HepG2 (cell line): ENCODE measurements at regions not wholly inside any gene's neighbourhood (a gene's known extent, or its start where the extent isn't known, plus 50 kb on each side); places are given as distances from the start of the nearest gene placed in this dataset.

Source experiments
- ATAC-seq: fragments of 200-7000 bp; cut with Tn5 transposase; 3 replicates; pipeline ENCODE4 v1.9.1; 2020; ENCODE audit warnings: mild to moderate bottlenecking, moderate library complexity
- BruUV-seq: library from RNA; stranded (reverse); fragments of 400-500 nt; replicated peaks from 2 replicates; lab custom pipeline; 2021; lab: Mats Ljungman, UMichigan
- CTCF ChIA-PET: fragments of 300-600 bp; formaldehyde crosslinking; extraction: SDS; loops from one replicate; lab custom pipeline; 2021; ENCODE audit warnings: low total read pairs, inconsistent platforms, low intra/inter-chr PET ratio; lab: Yijun Ruan, JAX
- POLR2A ChIA-PET: fragments of 350-600 bp; sonication (Branson Sonifier 250); formaldehyde crosslinking; loops from one replicate; lab custom pipeline; 2020; ENCODE audit warnings: antibody characterized with exemption, inconsistent platforms; lab: Yijun Ruan, JAX
- DNase-seq: peaks from one replicate; pipeline ENCODE4 v3.0.0-alpha.2; 2015; ENCODE audit warnings: low spot score
- FAIRE-seq: peaks from 3 replicates; lab custom pipeline; 2011; peaks lifted over from hg19 to GRCh38; lab: Jason Lieb, UNC
- H2AFZ ChIP-seq: one replicate; pipeline ENCODE4 v1.6.1; 2011; ENCODE audit warnings: low read length, inconsistent platforms
- H3K27ac ChIP-seq: fragments of 300-600 bp; 3 replicates; pipeline ENCODE4 v1.8.0; 2011; ENCODE audit warnings: mixed run types, mild to moderate bottlenecking, mixed read lengths, low read length, inconsistent platforms; ENCODE audit not compliant: insufficient read depth; ENCODE audit errors: extremely low read length
- H3K27me3 ChIP-seq, 2 experiments: fragments of 200-600 bp in 1 of 2; 2 replicates in 1 of 2; 3 replicates in 1 of 2; pipeline versions ENCODE4 v1.6.0 to v1.8.0; 2011; ENCODE audit warnings: low read length in 2 of 2, mild to moderate bottlenecking in 2 of 2, moderate library complexity in 2 of 2, inconsistent platforms in 1 of 2; ENCODE audit not compliant: insufficient read depth in 2 of 2, control insufficient read depth in 1 of 2
- H3K36me3 ChIP-seq, 2 experiments: fragments of 200-600 bp in 1 of 2; replicated peaks in 1 of 2; 2 replicates in 1 of 2; 3 replicates in 1 of 2; pipeline versions ENCODE4 v1.5.1 to v1.8.0; 2011; ENCODE audit warnings: low read length in 2 of 2, inconsistent platforms in 1 of 2; ENCODE audit not compliant: insufficient read depth in 2 of 2, control insufficient read depth in 1 of 2
- H3K4me1 ChIP-seq: 2 replicates; pipeline ENCODE4 v1.5.1; 2012; ENCODE audit warnings: low read length, inconsistent platforms; ENCODE audit not compliant: insufficient read depth
- H3K4me2 ChIP-seq: 2 replicates; pipeline ENCODE4 v1.6.0; 2011; ENCODE audit warnings: low read depth, low read length, inconsistent platforms
- H3K4me3 ChIP-seq, 3 experiments: fragments of 200-600 bp in 1 of 3; sonication (generic), shearing (Covaris generic) in 1 of 3; replicated peaks in 1 of 3; 2 replicates each; pipeline ENCODE4 v1.5.1; 2011 to 2016; ENCODE audit warnings: low read length in 3 of 3, inconsistent platforms in 2 of 3, low read depth in 2 of 3, mild to moderate bottlenecking in 2 of 3, control low read depth in 1 of 3, mixed read lengths in 1 of 3; ENCODE audit not compliant: insufficient read depth in 1 of 3
- H3K79me2 ChIP-seq: one replicate; pipeline ENCODE4 v1.6.1; 2011; ENCODE audit warnings: low read length, inconsistent platforms; ENCODE audit not compliant: insufficient read depth
- H3K9ac ChIP-seq: 2 replicates; pipeline ENCODE4 v1.6.0; 2011; ENCODE audit warnings: mild to moderate bottlenecking, low read depth, low read length, inconsistent platforms; ENCODE audit not compliant: insufficient read depth
- H3K9me3 ChIP-seq: 2 replicates; pipeline ENCODE4 v1.5.1; 2012; ENCODE audit warnings: mild to moderate bottlenecking, low read length
- H4K20me1 ChIP-seq: 2 replicates; pipeline ENCODE4 v1.6.0; 2011; ENCODE audit warnings: inconsistent platforms, mild to moderate bottlenecking, low read length, moderate library complexity; ENCODE audit not compliant: insufficient read depth
- CBX1 ChIP-seq: IDR thresholded peaks from one replicate; pipeline ENCODE4 v1.6.1; 2016; ENCODE audit warnings: antibody characterized with exemption, low read depth
- CHD2 ChIP-seq: IDR thresholded peaks from 2 replicates; pipeline ENCODE4 v1.6.1; 2011; ENCODE audit warnings: low read depth, low read length, improper control_type of control experiment
- E2F1 ChIP-seq: sonication (generic); formaldehyde crosslinking; IDR thresholded peaks from 2 replicates; pipeline ENCODE4 v1.5.0; 2020; ENCODE audit warnings: missing genetic modification reagents
- EP300 ChIP-seq, 3 experiments: sonication (generic) in 1 of 3; formaldehyde crosslinking in 1 of 3; IDR thresholded peaks; 2 replicates each; pipeline versions ENCODE4 v1.5.1 to v1.6.1; 2011 to 2020; ENCODE audit warnings: low read depth in 2 of 3, low read length in 2 of 3, borderline replicate concordance in 1 of 3, improper control_type of control experiment in 1 of 3, mild to moderate bottlenecking in 1 of 3, missing genetic modification reagents in 1 of 3, moderate library complexity in 1 of 3
- NCOA2 ChIP-seq: sonication (generic); formaldehyde crosslinking; IDR thresholded peaks from 2 replicates; pipeline ENCODE4 v1.8.0; 2022; ENCODE audit warnings: inconsistent platforms
- PHF21A ChIP-seq: sonication (generic); formaldehyde crosslinking; IDR thresholded peaks from 2 replicates; pipeline ENCODE4 v1.5.0; 2020; ENCODE audit warnings: mild to moderate bottlenecking, missing genetic modification reagents
- POLR2G ChIP-seq: fragments of 200-400 bp; formaldehyde crosslinking; IDR thresholded peaks from 2 replicates; pipeline ENCODE4 v1.6.1; 2018; ENCODE audit warnings: mild to moderate bottlenecking, low read depth, low read length, moderate library complexity
- PRPF4 ChIP-seq: fragments of 200-400 bp; formaldehyde crosslinking; IDR thresholded peaks from 2 replicates; pipeline ENCODE4 v1.6.1; 2016; ENCODE audit warnings: low read length, low read depth; ENCODE audit not compliant: poor library complexity, severe bottlenecking
- RFX5 ChIP-seq: IDR thresholded peaks from 2 replicates; pipeline ENCODE4 v1.6.1; 2011; ENCODE audit warnings: low read depth, low read length, improper control_type of control experiment
- RXRA ChIP-seq: sonication (generic); formaldehyde crosslinking; IDR thresholded peaks from 2 replicates; pipeline ENCODE4 v1.5.1; 2020; ENCODE audit warnings: missing genetic modification reagents
- SNAPC4 ChIP-seq: sonication (generic); formaldehyde crosslinking; IDR thresholded peaks from 2 replicates; pipeline ENCODE4 v1.4.0; 2020; ENCODE audit warnings: mild to moderate bottlenecking, missing genetic modification reagents
- U2AF2 ChIP-seq: fragments of 200-400 bp; formaldehyde crosslinking; IDR thresholded peaks from 2 replicates; pipeline ENCODE4 v1.6.1; 2017; ENCODE audit warnings: low read depth, mild to moderate bottlenecking, low read length
- ZFAT ChIP-seq: sonication (generic); formaldehyde crosslinking; conservative IDR thresholded peaks from 2 replicates; pipeline ENCODE4 v1.8.1; 2023; ENCODE audit warnings: missing genetic modification reagents, inconsistent platforms
- ZNF138 ChIP-seq: sonication (generic); formaldehyde crosslinking; IDR thresholded peaks from 2 replicates; pipeline ENCODE4 v1.5.0; 2020; ENCODE audit warnings: mild to moderate bottlenecking, low read depth, missing genetic modification reagents
- ZNF34 ChIP-seq: sonication (generic); formaldehyde crosslinking; IDR thresholded peaks from 2 replicates; pipeline ENCODE4 v1.4.0; 2020; ENCODE audit warnings: mild to moderate bottlenecking, missing genetic modification reagents, borderline replicate concordance
- ZNF7 ChIP-seq: IDR thresholded peaks from 2 replicates; pipeline ENCODE4 v1.6.1; 2016; ENCODE audit warnings: missing biosample characterization, missing genetic modification reagents
- WGBS: methylation state at CpG from one replicate; pipeline ENCODE4 v1.1.6; 2017; ENCODE audit warnings: low lambda C conversion rate; 5-methylcytosine and 5-hydroxymethylcytosine counted together
- in situ Hi-C: cut with HindIII; loops from 2 replicates; pipeline ENCODE4 v1.10.0; 2017; ENCODE audit warnings: low pct_unique_long_range_greater_than_20kb; ENCODE audit not compliant: extremely low pct_ligation_motif_present
- intact Hi-C: fragments of 100-400 bp; cut with micrococcal nuclease; formaldehyde crosslinking; loops from one replicate; pipeline ENCODE4 v1.10.0; 2022; ENCODE audit not compliant: unreplicated experiment

- in situ Hi-C loops: no loop called here
- intact Hi-C loops: no loop called here
- H3K4me1 ChIP-seq: no peaks in the 10 kb centered on the region
These were observed 810.5 kb upstream of the NECTIN3 start for GRCh38 chr3:110261141-110261540.

More at GRCh38 chr3:110261141-110261540, 810.5 kb upstream of the NECTIN3 start:
- no peaks in the 10 kb centered on the region for H3K27me3 ChIP-seq
- H3K36me3 ChIP-seq: no peaks in the 10 kb centered on the region
- H3K9ac ChIP-seq: no peak overlapping the region
- no peaks in the 10 kb centered on the region for H4K20me1 ChIP-seq
- no peak overlapping the region for H3K4me2 ChIP-seq
- TF ChIP-seq NCOA2: no peak
- no peak for TF ChIP-seq EP300 (IDR thresholded peaks at IDR 0.05; ENCODE audit: low read depth in 2 of 2, low read length in 2 of 2)
- no peak for TF ChIP-seq EP300 (CRISPR knock-in tag; IDR thresholded peaks at IDR 0.05; ENCODE audit: borderline replicate concordance)
- TF ChIP-seq U2AF2: no peak
- no peak for TF ChIP-seq ZNF138 (CRISPR knock-in tag)
- TF ChIP-seq CHD2: no peak
- no peak for TF ChIP-seq CBX1
- no peak for TF ChIP-seq POLR2G
- TF ChIP-seq RFX5: no peak
- TF ChIP-seq E2F1: no peak
- TF ChIP-seq RXRA: no peak
- TF ChIP-seq ZNF7 (CRISPR knock-in tag): no peak
- no peak for TF ChIP-seq ZFAT
- TF ChIP-seq SNAPC4 (CRISPR knock-in tag): no peak
- TF ChIP-seq ZNF34: no peak
- TF ChIP-seq PRPF4: no peak
- TF ChIP-seq PHF21A (CRISPR knock-in tag): no peak
- H3K27ac ChIP-seq: no peak overlapping the region
- DNase-seq (no peak), FAIRE-seq (no peak), ATAC-seq (no peak)
- ChIA-PET POLR2A (no interaction called here), CTCF (no interaction called here)
- no peak overlapping the region for H3K4me3 ChIP-seq
- no peaks in the 10 kb centered on the region for H3K9me3 ChIP-seq
- BruUV-seq: no TSS peak
- H3K79me2 ChIP-seq: no peaks in the 10 kb centered on the region
- H2AFZ ChIP-seq: no peak overlapping the region
- 0% methylated on average over 1 of the region's 1 CpG for WGBS
